RWPE1 (cell line): ENCODE measurements at regions not wholly inside any gene's neighbourhood (a gene's known extent, or its start where the extent isn't known, plus 50 kb on each side); places are given as distances from the start of the nearest gene placed in this dataset.
"Not testable (repeated sequence)": the region's sequence is repeated elsewhere in the genome, so short reads cannot be mapped to it uniquely, and the experiment has no call there.

Source experiments
- CTCF ChIA-PET: fragments of 350-600 bp; sonication (Branson Sonifier 250); formaldehyde crosslinking; extraction: SDS; loops from one replicate; lab custom pipeline; 2021; lab: Yijun Ruan, JAX
- POLR2A ChIA-PET: fragments of 400-600 bp; formaldehyde crosslinking; extraction: SDS; loops from one replicate; lab custom pipeline; 2020; ENCODE audit warnings: antibody characterized with exemption; ENCODE audit not compliant: low non-redundant PET; lab: Yijun Ruan, JAX
- DNase-seq: peaks from one replicate; pipeline ENCODE4 v3.0.0; 2012; ENCODE audit warnings: low spot score
- H3K27ac ChIP-seq: fragments of 450-650 bp; 2 replicates; pipeline ENCODE4 v1.5.1; 2017
- CTCF ChIP-seq: fragments of 450-650 bp; conservative IDR thresholded peaks from 2 replicates; pipeline ENCODE4 v1.5.1; 2017; ENCODE audit warnings: low read depth, mild to moderate bottlenecking

- POLR2A ChIA-PET = no interaction called here
- no peak for TF ChIP-seq CTCF
- CTCF ChIA-PET = no interaction called here
- no peak for DNase-seq
- H3K27ac ChIP-seq = no peak overlapping the region
Measured at GRCh38 chr10:109070492-109070891, 852.8 kb downstream of the XPNPEP1 start.

- no peak overlapping the region for H3K27ac ChIP-seq
- CTCF ChIA-PET = no interaction called here
- POLR2A ChIA-PET = no interaction called here
- TF ChIP-seq CTCF = no peak
- DNase-seq = no peak
Measured at GRCh38 chr10:109067031-109067430, 856.3 kb downstream of the XPNPEP1 start.

- CTCF ChIA-PET = no interaction called here
- POLR2A ChIA-PET = no interaction called here
- no peak for TF ChIP-seq CTCF
- DNase-seq = no peak
- H3K27ac ChIP-seq = no peak overlapping the region
Measured at GRCh38 chr10:109065821-109066220, 857.5 kb downstream of the XPNPEP1 start.

GRCh38 chr10:109062371-109062770 is 860.9 kb downstream of the XPNPEP1 start:
- H3K27ac ChIP-seq = no peak overlapping the region

GRCh38 chr10:109055243-109055642 is 868.1 kb downstream of the XPNPEP1 start:
- POLR2A ChIA-PET = no interaction called here
- CTCF ChIA-PET = no interaction called here
- TF ChIP-seq CTCF = no peak
- no peak overlapping the region for H3K27ac ChIP-seq
- DNase-seq = no peak

More at GRCh38 chr10:109062371-109062770, 860.9 kb downstream of the XPNPEP1 start:
- ChIA-PET POLR2A (no interaction called here), CTCF (no interaction called here)
- no peak for DNase-seq
- no peak for TF ChIP-seq CTCF

- POLR2A ChIA-PET = no interaction called here
- H3K27ac ChIP-seq = no peak overlapping the region
- TF ChIP-seq CTCF = no peak
- no peak for DNase-seq
- CTCF ChIA-PET = no interaction called here
Measured at GRCh38 chr10:109047856-109048255, 875.5 kb downstream of the XPNPEP1 start.

- DNase-seq, CTCF ChIA-PET, POLR2A ChIA-PET, H3K27ac ChIP-seq: not testable (repeated sequence)
Measured at GRCh38 chr10:109046427-109046826, 876.9 kb downstream of the XPNPEP1 start.
